Skeletal muscle cell (primary cell): ENCODE measurements at regions not wholly inside any gene's neighbourhood (a gene's known extent, or its start where the extent isn't known, plus 50 kb on each side); places are given as distances from the start of the nearest gene placed in this dataset.

Experiments
- DNase-seq: peaks from one replicate; pipeline ENCODE4 v3.0.0-alpha.2; 2010; ENCODE audit warnings: low read depth
- H3K4me3 ChIP-seq: 2 replicates; pipeline ENCODE4 v1.5.1; 2011; ENCODE audit warnings: low read depth, mild to moderate bottlenecking, control low read depth, low read length, moderate library complexity

- H3K4me3 ChIP-seq, result peak overlapping the region; percentile 90
- DNase-seq, result no peak
Measured at GRCh38 chrX:2609431-2610238, 81.5 kb upstream of the CD99 start.

- peak overlapping the region; percentile 90 for H3K4me3 ChIP-seq
- DNase-seq, result peak; percentile 44
Measured at GRCh38 chrX:2608638-2609430, 82.3 kb upstream of the CD99 start.

DNA sequence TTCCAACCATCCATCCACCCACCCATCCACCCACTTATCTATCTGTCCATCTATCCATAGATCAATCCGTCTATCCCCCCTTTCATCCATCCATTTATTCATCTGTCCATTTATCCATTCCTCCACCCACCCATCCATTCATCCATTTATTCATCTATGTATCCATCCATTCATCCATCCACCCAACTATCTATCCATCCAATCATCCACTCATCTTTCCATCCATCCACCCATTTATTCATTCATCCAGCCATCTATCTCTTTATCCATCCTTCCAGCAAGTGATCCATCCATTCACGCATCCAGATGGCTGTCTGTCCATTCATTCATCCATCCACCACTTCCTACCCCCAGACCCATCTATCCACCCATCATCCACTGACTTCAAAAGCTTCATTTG is 84.0 kb upstream of the CD99 start:
- H3K4me3 ChIP-seq, result no peak overlapping the region
- no peak for DNase-seq

DNA sequence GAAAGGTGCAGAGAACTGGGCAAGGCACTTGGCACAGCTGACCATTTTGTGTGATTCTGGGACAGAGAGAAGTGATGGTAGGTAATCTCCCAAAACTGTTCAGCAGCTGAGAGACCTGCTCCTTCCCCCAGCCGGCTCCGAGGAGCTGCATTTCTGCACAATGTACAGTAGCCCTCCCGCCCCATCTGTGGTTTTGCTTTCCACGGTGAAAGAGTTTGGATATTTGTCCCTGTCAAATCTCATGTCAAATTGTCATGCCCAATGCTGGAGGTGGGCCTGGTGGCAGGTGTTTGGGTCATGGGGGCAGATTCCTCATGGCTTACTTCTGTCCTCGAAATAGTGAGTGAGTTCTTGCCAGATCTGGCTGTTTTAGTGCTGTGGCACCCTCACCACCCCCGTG is 90.5 kb upstream of the CD99 start:
- no peak overlapping the region for H3K4me3 ChIP-seq
- no peak for DNase-seq

- H3K4me3 ChIP-seq, result no peak overlapping the region
- DNase-seq, result no peak
Measured at GRCh38 chrX:2596555-2597255, 94.4 kb upstream of the CD99 start.

GRCh38 chrX:2596045-2596444 is 95.0 kb upstream of the CD99 start:
- no peak for DNase-seq

DNA sequence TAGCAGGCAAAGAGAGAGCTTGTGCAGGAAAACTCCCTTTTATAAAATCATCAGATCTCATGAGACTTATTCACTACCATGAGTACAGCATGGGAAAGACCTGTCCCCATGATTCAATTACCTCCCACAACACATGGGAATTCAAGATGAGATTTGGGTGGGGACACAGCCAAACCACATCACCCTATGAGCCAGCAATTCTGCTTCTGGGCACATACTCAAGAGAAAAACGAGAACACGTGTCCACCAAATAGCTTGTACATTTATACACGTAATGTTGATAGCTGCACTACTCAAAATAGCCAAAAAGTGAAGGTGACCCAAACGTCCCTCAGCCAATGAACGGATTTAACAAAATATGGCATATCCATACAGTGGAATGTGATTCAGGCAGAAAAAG is 94.5 kb upstream of the DHRSX start:
- no peak overlapping the region for H3K4me3 ChIP-seq
- no peak for DNase-seq

More at GRCh38 chrX:2596045-2596444, 95.0 kb upstream of the CD99 start:
- no peak overlapping the region for H3K4me3 ChIP-seq

DNA sequence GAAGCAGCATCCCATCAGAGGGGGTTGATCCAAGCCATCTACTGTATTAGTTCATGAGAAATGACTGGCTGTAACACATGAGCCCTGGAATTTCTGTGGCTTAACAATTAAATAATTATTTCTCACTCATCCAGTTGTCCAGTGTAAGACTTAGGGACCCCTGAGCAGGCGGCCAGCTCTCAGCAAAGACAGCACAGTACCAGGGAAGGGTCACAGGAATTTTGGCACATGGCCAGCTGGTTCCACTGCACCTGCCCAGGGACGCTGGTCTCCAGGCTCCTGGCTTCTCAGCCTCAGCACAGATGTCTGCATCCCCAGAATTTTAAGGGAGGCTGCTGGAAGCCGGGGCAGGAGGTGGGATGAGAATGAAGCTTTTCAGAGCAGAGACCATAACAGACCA is 93.7 kb upstream of the DHRSX start:
- no peak overlapping the region for H3K4me3 ChIP-seq
- no peak for DNase-seq

- no peak overlapping the region for H3K4me3 ChIP-seq
- DNase-seq, result no peak
Measured at GRCh38 chrX:2592279-2592678, 91.5 kb upstream of the DHRSX start.

GRCh38 chrX:2589186-2590020 is 88.6 kb upstream of the DHRSX start:
- no peak for DNase-seq
- H3K4me3 ChIP-seq, result no peak overlapping the region

GRCh38 chrX:2588049-2588448 is 87.3 kb upstream of the DHRSX start:
- H3K4me3 ChIP-seq, result no peak overlapping the region
- DNase-seq, result no peak

- no peak for DNase-seq
- H3K4me3 ChIP-seq, result no peak overlapping the region
Measured at GRCh38 chrX:2587146-2587545, 86.4 kb upstream of the DHRSX start.

DNA sequence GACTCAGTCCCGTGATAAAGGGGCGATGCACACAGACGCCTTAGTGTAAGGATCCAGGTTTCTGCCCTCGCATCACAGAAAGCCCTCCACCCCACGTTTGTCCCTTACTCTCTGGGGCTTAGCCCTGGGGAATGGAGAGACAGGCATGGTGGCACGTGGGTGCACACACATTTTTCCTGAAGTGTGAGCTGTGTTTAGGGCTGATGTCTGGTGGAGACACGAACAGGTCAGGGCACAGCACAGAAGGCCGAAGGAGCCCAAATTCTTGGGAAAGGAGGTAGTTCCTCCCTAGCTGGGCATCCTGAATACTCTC is 84.3 kb upstream of the DHRSX start:
- DNase-seq, result no peak
- H3K4me3 ChIP-seq, result no peak overlapping the region

GRCh38 chrX:2584251-2585157 is 83.7 kb upstream of the DHRSX start:
- H3K4me3 ChIP-seq, result no peak overlapping the region
- DNase-seq, result no peak

DNA sequence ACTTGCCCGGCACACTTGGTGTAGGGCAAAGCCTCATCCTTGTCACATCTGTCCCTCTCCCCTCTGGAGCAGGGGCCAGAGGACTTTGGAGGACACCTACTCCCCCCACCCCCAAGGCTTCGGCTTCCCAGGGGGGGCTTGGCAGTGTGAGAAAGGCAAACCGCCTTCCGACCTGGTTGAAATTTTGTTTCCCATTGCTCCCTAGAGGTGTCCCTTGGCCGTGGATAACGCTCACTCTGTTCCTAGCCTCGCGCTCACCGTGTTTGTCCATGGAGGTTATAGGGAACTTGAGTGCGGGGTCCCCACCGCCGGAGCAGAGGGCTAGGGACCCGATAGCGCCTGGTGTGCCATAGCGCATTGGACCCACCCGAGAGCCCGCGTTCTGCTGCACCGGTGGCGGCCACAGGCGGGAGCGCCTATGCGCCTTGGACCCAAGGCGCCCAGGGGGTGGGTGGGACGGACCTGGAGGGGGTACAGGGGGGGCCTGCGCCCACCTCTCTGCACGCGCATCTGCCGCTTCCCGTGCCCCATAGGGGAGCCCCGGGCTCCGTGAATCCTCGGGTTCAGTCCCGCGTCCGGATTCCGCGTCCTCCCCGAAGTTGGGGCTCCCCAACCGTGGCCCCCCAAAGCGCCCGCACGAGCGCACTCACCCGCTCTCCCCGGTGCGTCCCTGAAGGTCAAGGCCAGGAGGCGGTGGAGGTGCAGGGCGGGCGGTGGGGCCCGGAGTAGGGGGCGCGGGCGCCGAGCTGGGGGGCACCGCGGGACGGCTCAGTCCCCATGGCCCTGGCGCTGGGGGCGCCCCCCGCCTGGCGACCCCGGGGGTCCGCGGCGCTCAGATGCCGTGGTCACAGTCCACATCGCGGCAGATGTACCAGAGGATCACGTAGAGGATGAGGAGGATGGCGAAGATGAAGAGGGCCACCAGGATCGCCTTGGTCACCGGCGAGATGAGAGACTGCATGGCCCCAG is 82.7 kb upstream of the DHRSX start:
- H3K4me3 ChIP-seq, result no peak overlapping the region
- DNase-seq, result no peak

- no peak overlapping the region for H3K4me3 ChIP-seq
- DNase-seq, result no peak
Measured at GRCh38 chrX:2582667-2583066, 81.9 kb upstream of the DHRSX start.

DNA sequence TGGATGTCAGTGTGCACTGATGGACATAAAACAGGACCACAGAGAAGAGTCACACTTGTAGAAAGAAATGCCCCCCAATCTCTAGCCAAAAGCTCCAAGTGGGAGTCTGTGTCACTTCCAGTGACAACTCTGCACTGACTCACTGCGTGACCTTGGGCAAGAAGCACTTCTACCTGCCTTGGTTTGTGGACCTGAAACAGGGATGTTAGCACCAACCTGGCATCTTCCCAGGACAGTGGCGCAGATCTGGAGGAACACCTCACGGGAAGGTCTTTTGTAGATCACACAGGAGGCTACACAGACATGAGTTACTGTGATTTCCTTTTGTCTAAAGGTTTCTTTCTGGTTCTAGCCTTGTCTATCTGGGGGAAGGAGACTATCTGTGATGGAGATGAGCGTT is 80.5 kb upstream of the DHRSX start:
- DNase-seq, result no peak

DNA sequence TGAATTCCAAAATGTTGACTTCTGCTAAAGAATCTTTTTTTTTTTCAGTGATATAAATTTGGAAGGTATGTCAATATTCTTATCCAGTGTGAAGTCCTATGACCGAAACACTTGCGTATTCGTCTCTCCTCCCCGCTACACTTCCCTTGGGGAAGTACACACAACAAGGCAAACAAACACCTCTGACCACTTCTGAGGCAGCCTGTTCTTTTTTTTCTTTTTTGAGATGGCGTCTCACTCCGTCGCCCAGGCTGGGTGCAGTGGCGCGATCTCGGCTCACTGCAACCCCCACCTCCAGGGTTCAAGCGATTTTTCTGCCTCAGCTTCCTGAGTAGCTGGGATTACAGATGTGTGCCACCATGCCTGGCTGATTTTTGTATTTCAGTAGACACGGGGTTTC is 78.1 kb upstream of the DHRSX start:
- no peak for DNase-seq

More for the DNA sequence above, 80.5 kb upstream of the DHRSX start:
- no peak overlapping the region for H3K4me3 ChIP-seq

More for the DNA sequence above, 78.1 kb upstream of the DHRSX start:
- H3K4me3 ChIP-seq, result no peak overlapping the region
